Uterus (tissue), 3 donors: ENCODE measurements at regions not wholly inside any gene's neighbourhood (a gene's known extent, or its start where the extent isn't known, plus 50 kb on each side); places are given as distances from the start of the nearest gene placed in this dataset.

Experiments
- DNase-seq, 2 donors: peaks; one replicate each; pipeline ENCODE4 v3.0.0-alpha.2; 2019 to 2020
- H3K27ac ChIP-seq, 2 donors: fragments of 200-600 bp; sonication (generic); 1 replicate in 1 of 2; 2 replicates in 1 of 2; pipeline ENCODE4 v1.5.1; 2016 to 2018
- H3K27me3 ChIP-seq, 2 donors: fragments of 200-600 bp; sonication (generic); one replicate each; pipeline ENCODE4 v1.5.1; 2018 to 2019; ENCODE audit warnings: control low read depth in 1 of 2
- H3K36me3 ChIP-seq, 2 donors: fragments of 200-600 bp; sonication (generic); one replicate each; pipeline ENCODE4 v1.5.1; 2019; ENCODE audit warnings: control low read depth in 1 of 2
- H3K4me1 ChIP-seq, 2 donors: fragments of 200-600 bp; sonication (generic); one replicate each; pipeline ENCODE4 v1.5.1; 2018 to 2019; ENCODE audit warnings: control low read depth in 1 of 2
- H3K4me3 ChIP-seq, 2 donors: fragments of 200-600 bp; sonication (generic); 1 replicate in 1 of 2; 2 replicates in 1 of 2; pipeline ENCODE4 v1.5.1; 2018 to 2019; ENCODE audit warnings: mild to moderate bottlenecking in 1 of 2
- H3K9me3 ChIP-seq, 2 donors: fragments of 200-600 bp; sonication (generic); one replicate each; pipeline ENCODE4 v1.5.1; 2019; ENCODE audit warnings: control low read depth in 1 of 2
- CTCF ChIP-seq, 4 experiments: fragments of 200-600 bp in 2 of 4; fragments of 450-650 bp in 2 of 4; sonication (generic) in 2 of 4; IDR thresholded peaks; one replicate each; pipeline ENCODE4 v1.5.1; 2016 to 2019; ENCODE audit warnings: antibody characterized with exemption in 4 of 4, mild to moderate bottlenecking in 2 of 4, moderate library complexity in 1 of 4
- POLR2A ChIP-seq, 2 donors: fragments of 450-650 bp; IDR thresholded peaks; one replicate each; pipeline ENCODE4 v1.6.1; 2016; ENCODE audit warnings: antibody characterized with exemption in 2 of 2, mild to moderate bottlenecking in 1 of 2, moderate library complexity in 1 of 2
- intact Hi-C: fragments of 100-400 bp; cut with DNase I; formaldehyde crosslinking; loops from one replicate; pipeline ENCODE4 v1.15.1; 2023; ENCODE audit warnings: low total_unique reads
- donor health status: DM: yes; HTN: yes; CAD: no.

- intact Hi-C loops = no loop called here
- TF ChIP-seq CTCF (IDR thresholded peaks at IDR 0.05) (no peak), POLR2A (IDR thresholded peaks at IDR 0.05) (no peak)
- Histone ChIP-seq H3K36me3 (no peaks in the 10 kb centered on the region), H3K27me3 (no peaks in the 10 kb centered on the region), H3K9me3 (no peaks in the 10 kb centered on the region), H3K4me1 (no peaks in the 10 kb centered on the region), H3K27ac (no peak overlapping the region), H3K4me3 (no peak overlapping the region)
- DNase-seq = no peak
Observed at GRCh38 chr15:77553695-77554094, 79.0 kb downstream of the LINGO1 start.

- H3K36me3 ChIP-seq = no peaks in the 10 kb centered on the region
- no peak overlapping the region for H3K27ac ChIP-seq
- intact Hi-C loops = no loop called here
- no peaks in the 10 kb centered on the region for H3K4me1 ChIP-seq
- H3K9me3 ChIP-seq = no peaks in the 10 kb centered on the region
- DNase-seq = no peak
- H3K27me3 ChIP-seq = no peaks in the 10 kb centered on the region
- TF ChIP-seq CTCF (IDR thresholded peaks at IDR 0.05) (no peak), POLR2A (IDR thresholded peaks at IDR 0.05) (no peak)
- H3K4me3 ChIP-seq = no peak overlapping the region
Observed at GRCh38 chr15:77553257-77553656, 79.5 kb downstream of the LINGO1 start.

DNA sequence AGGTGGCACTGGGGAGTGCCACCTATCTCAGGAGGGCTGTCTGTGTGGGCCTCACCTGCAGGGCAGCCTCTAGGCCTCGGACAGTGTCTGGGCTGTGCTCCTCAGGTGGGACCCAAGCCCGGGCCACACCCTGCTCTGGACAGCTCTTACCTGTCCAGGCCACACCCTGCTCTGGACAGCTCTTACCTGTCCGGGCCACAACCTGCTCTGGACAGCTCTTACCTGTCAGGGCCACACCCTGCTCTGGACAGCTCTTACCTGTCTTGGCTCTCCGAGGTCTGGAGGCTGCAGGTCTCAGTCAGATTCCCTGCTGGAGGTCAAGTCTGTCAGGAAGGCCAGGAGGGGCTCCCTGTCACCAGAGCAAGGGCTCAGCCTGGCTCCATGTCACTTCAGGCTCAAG, 80.6 kb downstream of the LINGO1 start:
- intact Hi-C loops = no loop called here
- H3K9me3 ChIP-seq = no peaks in the 10 kb centered on the region
- H3K27me3 ChIP-seq = no peaks in the 10 kb centered on the region
- TF ChIP-seq CTCF (IDR thresholded peaks at IDR 0.05) (no peak), POLR2A (IDR thresholded peaks at IDR 0.05) (no peak)
- no peaks in the 10 kb centered on the region for H3K36me3 ChIP-seq
- no peak overlapping the region for H3K4me3 ChIP-seq
- no peak overlapping the region for H3K27ac ChIP-seq
- DNase-seq = no peak
- no peaks in the 10 kb centered on the region for H3K4me1 ChIP-seq

DNA sequence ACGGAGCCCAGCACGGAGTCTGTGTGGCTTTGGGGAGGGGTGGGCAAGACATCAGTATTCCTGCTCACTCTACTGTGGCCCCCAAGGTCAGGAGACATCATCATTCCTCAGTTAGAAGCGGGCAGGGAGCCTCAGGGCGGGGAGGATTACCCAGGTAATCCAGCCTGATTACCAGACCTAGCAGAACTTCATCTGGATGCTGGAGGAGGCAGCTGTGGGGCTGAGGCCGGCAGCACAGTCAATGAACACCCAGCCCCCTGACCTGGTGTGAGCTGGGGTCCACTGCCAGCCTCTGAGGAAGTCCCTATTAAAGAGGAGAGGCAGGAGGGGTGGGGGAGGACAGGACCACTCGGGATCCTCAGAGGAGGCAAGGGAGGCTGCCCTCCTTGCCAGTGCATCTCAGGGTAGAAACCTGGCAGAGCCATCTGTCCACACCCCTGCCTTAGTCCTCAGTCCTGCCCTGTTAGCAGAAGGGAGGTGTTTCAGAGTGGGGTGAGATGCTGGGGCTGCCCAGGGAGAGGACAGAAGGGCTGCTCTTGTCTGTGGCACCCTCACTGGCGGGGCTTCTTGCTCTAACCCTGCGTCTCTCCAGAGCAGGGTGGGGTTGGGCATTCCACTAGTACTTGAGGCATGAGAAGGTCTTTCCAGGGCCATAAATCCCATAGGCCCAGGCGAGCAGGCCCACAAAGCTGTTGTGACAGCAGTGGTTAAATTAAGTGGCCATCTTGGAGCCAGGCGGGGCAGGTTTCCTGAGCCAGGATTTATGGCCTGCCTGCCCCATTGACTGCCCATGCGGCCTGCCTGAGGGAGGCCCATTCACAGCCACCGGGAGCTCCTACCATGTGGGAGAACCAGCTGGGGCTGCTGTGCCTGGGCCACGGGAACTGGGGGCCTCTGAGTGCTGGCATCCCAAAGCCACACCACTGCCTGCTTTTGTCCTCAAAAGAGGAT, 82.1 kb downstream of the LINGO1 start:
- TF ChIP-seq POLR2A (IDR thresholded peaks at IDR 0.05) (no peak), CTCF (IDR thresholded peaks at IDR 0.05) (no peak)

DNA sequence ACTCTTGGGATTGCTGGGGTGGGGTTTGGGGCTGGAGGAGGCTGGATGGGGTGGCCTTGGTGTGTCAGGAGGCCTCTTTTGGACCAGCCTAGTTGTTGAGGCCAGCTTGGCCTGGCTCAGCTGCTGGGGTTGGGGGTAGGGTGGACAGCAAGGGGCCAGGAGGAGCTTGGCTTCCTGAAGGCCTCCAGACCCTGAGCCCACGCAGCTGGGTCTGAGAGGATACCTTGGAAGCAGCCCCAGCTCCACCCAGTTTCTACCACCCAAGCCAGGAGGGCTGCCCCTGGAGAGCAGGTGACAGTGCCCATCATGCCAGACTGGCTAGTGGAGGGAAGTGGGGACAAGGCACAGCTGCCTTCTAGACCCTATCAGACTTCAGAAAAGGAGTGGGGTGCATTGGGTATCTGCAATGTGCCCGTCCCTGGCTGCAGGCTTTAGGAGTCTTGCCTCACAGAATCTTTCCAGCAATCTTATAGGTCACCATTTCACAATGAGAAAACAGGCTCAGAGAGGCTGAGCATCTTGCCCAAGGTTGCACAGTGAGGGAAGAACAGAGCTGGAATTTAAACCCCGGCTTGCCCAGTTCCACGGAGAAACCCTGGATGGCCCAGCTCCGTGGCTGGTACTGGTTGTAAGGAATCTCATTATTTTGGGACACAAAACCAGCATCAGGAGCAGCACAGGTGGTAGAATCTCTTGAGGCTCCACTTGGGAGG, 83.0 kb downstream of the LINGO1 start:
- no peak for DNase-seq
- intact Hi-C loops = loop anchor here (10.0 kb wide), 1 partner anchor 435 kb away; no protein-coding TSS in a partner anchor
- H3K9me3 ChIP-seq = no peaks in the 10 kb centered on the region
- H3K27ac ChIP-seq = no peak overlapping the region
- no peaks in the 10 kb centered on the region for H3K36me3 ChIP-seq
- H3K4me1 ChIP-seq = no peaks in the 10 kb centered on the region
- H3K4me3 ChIP-seq = no peak overlapping the region
- no peaks in the 10 kb centered on the region for H3K27me3 ChIP-seq
- TF ChIP-seq CTCF (IDR thresholded peaks at IDR 0.05) (no peak), POLR2A (IDR thresholded peaks at IDR 0.05) (no peak)

More for the DNA sequence above, 82.1 kb downstream of the LINGO1 start:
- no peaks in the 10 kb centered on the region for H3K9me3 ChIP-seq
- intact Hi-C loops = no loop called here
- no peaks in the 10 kb centered on the region for H3K27me3 ChIP-seq
- H3K4me1 ChIP-seq = no peaks in the 10 kb centered on the region
- no peak overlapping the region for H3K4me3 ChIP-seq
- H3K36me3 ChIP-seq = no peaks in the 10 kb centered on the region
- DNase-seq = no peak
- H3K27ac ChIP-seq = no peak overlapping the region
